GM12891 (cell line): ENCODE measurements at regions not wholly inside any gene's neighbourhood (a gene's known extent, or its start where the extent isn't known, plus 50 kb on each side); places are given as distances from the start of the nearest gene placed in this dataset.

Experiments used
- POLR2A ChIP-seq: IDR thresholded peaks from 2 replicates; pipeline ENCODE4 v1.6.1; 2011; ENCODE audit warnings: low read depth, low read length, control low read depth
- TAF1 ChIP-seq: IDR thresholded peaks from 2 replicates; pipeline ENCODE4 v1.6.1; 2011; ENCODE audit warnings: low read depth, low read length, control low read depth

GRCh38 chr4:121582296-121582695 is 114.5 kb downstream of the ANXA5 start:
- TF ChIP-seq POLR2A (no peak), TAF1 (no peak)
